Activated T-cell treated with anti-CD3 and anti-CD28 coated beads for 48 hours (primary cell): ENCODE measurements at regions not wholly inside any gene's neighbourhood (a gene's known extent, or its start where the extent isn't known, plus 50 kb on each side); places are given as distances from the start of the nearest gene placed in this dataset.

Experiments used
- DNase-seq: peaks from one replicate; pipeline ENCODE4 v3.0.0-alpha.2; 2020; ENCODE audit warnings: low read depth

DNA sequence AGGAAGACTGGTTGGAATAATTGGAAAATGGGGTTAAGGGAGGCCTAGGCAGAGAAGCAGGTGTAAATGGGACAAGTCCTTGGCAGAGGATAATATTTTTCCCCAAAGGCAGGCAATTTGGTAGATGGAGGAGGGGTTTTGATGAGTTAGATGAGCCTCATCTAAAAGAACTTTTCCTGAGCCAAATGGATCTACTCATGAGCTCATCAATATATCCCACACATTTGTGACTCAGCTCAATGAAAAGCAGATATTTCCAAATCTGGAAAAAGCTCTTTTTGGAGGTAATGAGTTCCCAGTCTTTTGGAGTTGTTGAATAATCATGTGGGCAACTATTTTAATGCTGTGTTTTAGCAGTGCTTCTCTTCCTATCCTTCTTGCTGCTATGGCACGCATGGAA lies 685.5 kb upstream of the CITED2 start:
- no peak for DNase-seq

DNA sequence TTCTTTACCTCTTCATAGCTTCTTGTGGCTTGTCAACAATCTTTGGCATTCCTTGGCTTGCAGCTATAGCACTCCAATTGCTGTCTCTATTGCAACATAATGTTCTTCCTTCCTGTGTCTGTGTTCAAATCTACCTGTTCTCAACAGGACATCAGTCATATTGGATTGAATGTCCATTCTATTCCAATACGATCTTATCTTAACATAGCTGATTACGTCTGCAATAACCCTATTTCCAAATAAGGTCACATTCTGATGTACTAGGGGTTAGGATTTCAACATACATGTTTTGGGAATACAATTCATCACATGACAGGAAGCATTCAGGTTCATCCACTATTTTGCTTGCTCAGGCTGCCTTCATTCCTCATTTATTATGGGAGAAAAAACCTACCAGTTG lies 684.4 kb upstream of the CITED2 start:
- DNase-seq = no peak

DNA sequence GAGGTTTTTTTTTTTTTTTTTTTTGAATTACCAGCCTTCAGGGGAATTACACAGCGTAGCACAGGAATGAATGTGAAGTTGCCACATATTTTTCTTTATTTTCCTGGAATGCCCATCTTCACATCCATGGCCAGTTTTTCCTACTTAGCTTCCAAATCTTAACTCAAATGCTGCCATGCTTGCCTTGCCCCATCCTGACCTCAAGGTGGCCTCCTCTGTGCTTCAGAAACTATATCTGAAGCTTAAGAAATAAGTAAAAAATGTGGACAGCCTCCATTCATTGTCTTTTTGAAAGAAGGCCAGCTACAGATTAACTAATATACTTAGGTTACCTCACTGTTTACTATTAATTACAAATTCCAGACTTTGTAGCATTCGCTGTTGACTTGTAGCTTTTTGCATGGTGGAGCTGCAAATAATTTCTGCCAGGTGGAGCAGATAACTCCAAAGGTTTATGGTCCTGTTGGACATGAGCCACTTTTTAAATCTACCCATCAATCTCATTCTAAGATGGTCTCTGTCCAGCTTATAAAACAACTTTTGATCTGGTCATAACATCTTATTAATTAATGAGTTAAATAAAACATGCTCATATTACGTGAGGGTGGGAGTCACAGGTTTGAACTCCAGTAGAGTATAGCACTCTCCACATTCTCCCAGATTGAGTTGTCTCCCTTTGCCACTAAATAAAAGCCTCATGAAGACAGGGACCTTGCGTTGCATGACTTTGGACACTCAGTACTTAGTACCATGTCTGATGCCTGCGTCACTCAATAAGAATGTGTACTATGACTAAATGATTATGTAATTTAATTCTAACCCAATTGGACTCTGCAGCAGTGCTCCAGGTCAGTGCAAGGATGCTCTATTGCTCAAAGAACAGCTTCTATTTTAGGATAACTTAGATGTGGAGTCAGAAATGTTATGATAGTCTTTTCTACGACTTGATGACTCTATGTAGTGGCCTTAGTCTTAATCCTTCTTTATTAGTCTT lies 678.6 kb upstream of the CITED2 start:
- DNase-seq = no peak

DNA sequence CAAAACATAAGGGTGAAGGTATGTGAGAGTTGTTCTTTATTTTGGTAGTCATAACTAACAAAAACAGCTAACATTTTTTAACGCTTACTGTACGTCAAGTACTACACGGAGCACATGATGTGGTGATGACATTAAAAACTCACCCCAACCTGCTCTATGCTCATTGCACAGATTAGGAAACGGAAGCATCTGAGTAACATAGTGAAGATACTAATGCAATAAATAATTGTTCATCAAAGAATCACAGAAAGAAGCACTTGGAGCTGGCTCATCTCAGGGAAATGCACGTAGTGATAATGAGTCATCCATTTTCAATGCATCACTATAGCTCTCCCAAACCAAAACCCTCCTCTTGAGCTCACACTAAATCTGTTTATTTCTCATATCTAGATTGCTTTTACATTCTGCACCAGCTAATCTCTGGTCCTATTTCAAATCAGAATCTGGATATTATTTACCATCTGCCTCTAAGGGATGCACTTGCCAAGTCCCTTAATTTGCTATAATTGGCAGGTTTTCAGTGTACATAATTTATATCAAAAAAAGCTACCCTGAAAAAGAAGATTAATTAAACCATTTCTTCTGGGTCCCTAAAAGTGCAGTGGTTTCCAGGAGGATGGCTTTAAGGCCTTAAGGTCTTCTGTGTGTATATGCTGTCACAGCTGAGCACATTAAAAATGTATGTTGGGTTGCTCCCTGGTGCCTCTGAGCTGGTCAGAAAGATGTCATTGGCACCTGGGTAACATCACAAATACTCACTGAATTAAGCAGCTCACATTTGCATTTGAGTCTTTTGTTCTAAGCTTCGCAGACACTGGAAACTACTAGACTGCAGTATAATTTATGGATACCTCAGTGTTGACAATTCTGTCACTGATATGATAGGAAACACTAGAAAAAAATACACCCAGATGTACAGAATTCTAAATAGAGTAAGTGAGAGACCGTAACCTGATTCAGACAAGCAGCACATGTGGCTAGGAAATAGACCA lies 677.4 kb upstream of the CITED2 start:
- no peak for DNase-seq

DNA sequence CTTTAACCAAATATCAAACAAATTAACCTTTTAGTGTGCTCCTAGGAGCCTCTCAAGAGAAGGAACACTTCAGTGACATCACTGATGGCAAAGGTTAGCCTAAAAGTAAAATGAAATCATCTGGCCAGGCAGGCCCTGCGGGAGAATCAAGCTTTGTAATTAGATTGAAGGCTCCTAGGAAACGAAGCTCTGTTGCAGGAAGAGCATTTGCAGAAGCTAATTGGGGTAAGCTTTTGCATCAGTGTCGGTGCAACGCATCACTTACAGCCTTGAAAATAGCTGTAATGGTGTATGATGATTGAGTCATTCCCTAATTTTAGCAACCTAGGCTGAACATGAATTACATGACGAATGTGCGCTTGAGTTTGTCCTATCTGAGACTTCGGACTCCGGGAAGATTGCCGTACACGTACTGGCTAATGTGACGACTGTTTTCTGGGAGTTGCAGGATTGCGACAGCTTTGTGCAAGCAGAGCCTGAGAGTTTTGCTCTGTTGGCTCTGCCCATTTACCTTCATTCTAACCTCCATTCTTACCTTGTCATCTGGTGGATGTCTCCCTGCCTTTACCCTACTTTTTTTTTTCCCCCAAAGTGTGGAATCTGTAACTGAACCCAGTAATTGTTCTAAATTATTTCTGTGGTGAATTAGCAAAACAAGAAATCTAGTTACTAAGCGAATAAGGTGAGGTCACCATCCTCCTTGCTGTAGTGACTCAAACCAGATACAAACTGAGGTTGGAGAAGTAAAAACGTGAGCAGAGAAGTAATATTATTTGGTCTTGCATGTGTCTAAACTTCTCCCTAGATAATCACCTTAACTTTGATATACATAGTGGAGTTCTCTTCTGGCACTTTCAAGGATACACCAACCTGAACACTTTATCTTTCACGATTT lies 675.9 kb upstream of the CITED2 start:
- DNase-seq = no peak

DNA sequence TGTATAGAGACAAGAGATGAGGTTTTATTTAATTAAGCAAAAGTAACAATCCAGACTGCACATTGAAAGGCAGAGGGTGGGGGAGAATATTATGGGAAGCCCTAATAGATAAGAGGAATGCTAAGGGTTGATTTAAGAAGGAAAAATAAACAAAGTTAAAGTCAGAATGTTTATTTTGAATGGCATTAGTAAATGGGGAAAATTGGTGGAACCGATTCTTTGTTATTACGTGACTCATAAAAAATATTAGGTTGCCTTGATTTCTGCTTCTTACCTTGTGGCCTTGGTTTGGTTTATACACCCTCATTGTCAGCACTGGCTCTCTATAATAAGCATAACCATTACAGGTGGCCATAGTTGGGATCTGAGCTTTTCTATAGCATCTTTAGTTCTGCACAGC lies 674.8 kb upstream of the CITED2 start:
- DNase-seq = no peak

DNA sequence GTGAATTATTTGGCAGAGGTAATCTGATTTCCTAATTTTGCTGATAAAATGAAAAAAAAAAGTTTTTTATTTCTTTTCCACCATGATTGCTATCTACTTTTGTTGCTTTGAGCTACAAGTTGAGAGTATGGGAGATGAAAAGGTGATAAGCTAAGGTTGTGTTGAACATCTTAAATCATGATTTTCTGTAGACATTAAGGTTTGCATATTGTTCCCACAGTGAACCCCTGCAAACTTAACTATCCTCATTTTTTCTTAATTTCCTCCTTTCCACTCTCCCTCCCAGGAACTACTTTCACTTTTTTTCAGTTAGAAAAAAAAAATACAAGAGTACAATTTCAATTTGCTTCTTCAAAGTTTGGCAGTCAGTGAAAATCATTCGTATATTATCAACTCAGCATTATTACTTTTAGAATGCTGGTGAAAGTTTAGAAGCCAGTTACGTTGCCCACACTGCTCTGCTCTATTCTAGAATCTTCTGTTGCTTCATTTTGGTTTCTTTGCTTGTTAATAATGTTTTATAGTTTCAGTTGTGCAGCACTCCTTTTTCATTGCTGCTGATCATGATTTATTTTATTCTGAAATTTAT lies 673.8 kb upstream of the CITED2 start:
- DNase-seq = no peak

DNA sequence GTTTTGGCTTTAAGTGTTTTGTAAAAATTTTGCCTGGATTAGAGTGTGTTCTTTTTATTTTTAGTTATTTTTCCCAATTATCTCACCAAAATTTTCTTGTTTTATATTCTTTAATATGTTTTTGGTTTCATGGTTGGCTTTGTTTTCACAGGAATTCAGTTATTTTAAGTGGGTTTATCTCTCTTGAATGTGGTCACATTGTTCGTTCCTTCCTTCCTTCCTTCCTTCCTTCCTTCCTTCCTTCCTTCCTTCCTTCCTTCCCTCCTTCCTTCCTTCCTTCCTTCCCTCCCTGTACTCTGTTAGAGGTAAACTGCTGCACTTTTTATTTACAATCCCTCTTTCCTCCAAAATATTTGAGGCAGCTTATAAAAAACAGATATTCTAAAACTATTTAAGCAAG lies 672.9 kb upstream of the CITED2 start:
- DNase-seq = no peak

DNA sequence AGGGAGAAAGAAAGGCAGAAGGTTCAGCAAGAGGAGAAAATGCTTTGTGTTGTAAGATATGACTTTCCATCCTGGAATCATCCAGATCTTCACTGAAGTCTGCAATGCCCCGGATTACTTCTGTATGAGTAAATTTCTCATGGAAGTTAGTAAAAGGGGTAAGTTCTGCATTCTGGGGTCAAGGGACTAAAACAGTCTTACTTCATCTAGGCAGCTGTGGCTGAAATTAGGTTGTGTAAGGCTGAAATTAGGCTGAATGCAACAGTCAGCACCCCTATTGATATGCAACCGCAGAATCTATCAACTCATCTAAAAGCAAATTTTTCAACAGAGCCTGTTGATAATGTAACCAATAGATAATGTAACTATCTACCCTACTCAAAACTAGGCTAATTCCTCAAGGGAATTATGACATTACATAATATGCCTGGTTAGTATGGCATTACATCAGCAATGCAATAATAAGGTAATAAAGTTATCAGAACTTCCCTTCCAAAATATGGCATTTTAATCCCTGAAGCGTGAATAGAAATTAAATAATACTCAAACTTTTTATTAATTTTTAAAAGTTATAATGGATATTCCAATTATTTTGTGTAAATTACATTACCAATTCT lies 671.7 kb upstream of the CITED2 start:
- DNase-seq = no peak

DNA sequence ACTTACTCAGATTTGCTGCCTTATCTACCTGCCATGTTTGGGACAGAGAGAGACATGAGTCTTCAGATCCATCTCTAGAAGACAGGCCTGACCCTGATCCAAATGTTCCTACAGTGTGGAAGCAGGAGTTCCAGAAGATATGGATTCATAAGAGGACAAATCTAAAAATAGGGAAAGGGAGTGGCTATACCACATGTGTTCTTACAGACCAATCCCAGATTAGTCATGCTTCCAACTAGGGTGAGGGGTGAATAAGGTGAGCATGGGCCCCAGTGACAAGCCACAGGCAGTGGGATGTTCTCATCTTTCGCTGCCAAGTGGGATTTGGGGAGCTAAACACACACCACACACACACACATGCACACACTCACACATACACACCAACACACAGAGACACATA lies 670.7 kb upstream of the CITED2 start:
- no peak for DNase-seq

DNA sequence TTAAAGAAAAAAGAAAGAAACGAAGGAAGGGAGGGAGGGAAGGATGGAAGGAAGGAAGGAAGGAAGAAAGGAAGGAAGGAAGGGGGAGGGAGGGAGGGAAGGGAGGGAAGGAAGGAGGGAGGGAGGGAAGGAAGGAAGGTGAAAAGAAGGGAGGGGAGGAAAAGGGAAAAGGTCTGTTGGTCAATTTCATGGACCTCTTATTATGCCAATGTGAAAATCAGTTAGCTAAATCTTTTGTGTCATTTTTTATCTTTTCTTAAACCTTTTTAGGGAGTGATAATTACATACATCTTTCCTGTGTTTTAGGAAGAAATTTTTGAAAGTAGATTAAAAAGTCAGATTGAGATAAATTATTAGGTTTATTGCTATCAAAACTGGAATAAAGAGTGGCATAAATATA lies 670.2 kb upstream of the CITED2 start:
- DNase-seq = no peak

DNA sequence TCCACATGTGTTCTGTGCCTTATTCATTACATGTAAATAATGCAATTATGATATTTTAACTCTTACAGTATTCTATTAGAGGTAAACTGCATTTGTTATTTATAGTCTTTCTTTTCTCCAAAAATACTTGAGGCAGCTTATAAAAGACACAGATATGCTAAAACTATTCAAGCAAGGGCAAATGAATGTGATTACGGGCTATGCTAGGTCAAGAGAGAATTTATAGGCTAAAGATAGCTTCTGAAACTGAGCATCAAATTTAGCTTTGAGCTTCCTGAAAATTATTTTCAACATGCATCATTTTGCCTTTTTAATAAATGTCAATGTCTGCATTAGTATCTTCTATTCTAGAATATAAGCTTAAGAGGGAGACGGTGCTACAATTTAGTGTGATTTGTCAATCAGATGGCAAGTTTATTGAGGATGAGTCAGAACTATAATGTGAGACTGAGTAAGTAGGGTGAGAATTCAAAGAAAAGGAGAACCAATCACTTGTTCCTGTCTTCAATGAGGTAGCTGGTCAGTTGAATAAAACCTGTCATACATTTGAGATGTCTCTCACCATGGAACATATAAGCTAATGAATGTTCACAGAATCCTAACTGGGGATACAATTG lies 669.4 kb upstream of the CITED2 start:
- DNase-seq = no peak

DNA sequence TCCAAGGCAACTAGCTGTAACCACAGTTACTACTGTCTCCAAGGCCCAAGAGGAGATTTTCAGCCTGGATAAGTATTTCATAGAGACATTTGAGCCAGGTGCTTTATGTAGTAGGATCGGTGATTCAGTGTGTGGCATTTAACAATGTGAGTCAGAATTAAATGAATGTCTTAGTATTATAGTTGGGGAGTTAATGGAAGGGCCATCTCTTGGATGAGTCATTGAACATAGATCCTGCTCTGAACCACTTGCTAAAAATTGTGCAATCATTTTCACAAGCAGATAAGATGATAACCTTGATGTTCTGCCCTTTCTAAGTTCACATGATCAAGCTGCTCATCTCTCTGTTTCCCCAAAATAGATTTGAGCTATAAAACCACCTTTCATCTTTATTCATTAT lies 668.9 kb upstream of the CITED2 start:
- no peak for DNase-seq

DNA sequence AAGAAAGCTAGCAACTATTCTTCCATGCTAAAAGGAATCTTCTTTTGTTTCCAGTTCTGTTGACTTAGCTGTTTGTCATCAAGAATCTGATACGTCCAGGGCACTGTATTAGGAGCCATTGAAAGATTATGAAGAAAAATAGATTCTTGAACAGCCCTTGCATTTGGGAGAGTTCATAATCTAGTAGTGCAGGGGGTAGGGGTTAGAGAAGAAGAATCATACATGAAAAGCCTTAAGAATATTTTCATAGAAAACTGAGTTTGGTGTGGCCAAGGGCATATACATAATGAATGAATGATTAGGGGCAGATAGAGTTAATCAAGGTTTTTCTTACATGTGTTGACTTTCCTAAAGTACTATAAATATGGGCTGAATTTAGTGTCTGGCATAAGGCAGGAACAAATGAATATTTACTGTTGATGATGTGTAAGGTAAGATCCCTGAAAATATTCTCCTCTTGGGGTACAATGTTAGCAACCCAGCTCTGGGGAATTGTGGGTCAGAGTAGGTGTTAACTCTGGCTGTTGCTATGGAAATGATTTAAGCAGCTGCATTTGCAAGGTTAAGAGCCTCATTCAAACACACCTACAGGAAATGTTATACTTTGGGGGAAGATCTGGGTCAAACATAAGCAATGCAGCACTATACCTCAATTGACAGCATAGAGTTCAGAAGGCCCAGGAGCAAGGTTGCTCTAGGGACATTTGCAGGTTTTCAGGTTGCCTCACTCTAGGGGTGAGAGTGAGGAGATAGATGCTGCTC lies 667.3 kb upstream of the CITED2 start:
- no peak for DNase-seq

DNA sequence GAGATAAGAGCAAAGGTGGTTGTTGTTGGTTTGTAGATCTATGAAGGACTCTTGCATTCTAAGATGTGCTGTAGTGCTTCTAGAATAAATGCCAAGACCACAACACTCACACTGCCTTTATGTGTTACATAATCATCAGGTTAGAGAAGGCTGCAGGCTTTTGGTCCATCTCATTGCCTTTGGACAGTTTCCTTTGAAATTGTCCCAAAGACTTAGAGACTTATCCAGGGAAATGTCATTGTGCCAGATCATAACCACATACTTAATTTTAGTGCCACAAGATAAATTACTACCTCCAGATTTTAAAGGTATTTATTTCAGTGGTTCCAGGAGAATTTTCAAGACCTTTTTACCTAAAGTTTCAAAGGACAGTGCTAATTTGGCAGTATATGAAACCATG lies 666.6 kb upstream of the CITED2 start:
- DNase-seq = no peak

DNA sequence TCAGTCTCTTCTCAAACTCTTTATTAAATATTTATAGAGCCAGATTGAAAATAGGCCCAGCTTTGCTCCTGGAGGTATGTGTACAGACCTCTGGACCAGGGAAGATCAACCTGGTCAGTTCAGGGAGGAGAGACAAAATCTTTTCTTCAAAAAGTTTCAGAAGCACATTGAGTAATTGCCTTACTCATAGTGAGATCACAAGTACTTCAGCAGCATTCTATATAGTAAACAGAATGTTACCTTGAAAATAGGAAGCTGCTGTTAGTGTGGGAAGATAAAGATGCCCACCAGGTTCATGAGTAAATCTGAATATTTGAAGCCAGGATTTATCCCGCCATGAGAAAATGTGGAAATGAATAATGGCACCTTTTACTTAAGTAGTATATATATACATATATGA lies 665.9 kb upstream of the CITED2 start:
- DNase-seq = no peak

DNA sequence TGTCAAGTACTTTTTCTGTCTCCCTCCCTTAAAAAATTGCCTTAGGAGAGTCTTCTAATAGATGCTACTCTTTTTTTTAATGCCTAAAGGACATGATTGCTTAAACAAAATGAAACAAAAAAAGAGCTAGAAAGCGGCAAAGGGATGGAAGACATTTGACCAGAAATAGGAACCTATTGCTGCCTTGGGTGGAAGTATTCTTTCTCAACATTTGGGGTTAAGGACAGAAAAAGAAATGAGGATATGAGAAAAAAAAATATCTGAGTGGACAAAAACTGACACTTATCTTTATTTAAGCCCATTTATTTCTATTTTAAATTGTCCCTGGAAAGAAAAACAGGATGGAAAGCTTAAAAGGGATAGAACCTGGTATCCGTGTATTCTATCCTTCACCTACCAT lies 664.9 kb upstream of the CITED2 start:
- DNase-seq = no peak

DNA sequence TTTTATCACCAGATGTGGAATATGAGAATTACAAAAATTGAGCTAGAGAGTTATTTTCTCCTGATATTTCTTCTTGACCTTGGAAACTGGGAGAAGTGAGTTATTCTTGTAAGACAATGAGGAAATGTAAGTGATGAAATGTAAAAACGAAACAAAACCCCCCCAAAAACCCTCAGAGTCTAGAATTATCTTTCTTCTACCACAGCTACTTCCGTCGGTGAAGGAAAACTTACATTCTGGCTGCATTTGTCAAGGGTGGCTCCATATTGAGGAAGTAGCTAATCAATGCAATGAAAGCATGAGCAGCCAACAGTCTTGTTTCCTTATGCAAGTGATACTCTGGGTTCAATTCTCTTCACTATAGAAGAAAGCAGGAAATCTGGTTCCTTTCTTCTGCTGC lies 661.7 kb upstream of the CITED2 start:
- DNase-seq = no peak

DNA sequence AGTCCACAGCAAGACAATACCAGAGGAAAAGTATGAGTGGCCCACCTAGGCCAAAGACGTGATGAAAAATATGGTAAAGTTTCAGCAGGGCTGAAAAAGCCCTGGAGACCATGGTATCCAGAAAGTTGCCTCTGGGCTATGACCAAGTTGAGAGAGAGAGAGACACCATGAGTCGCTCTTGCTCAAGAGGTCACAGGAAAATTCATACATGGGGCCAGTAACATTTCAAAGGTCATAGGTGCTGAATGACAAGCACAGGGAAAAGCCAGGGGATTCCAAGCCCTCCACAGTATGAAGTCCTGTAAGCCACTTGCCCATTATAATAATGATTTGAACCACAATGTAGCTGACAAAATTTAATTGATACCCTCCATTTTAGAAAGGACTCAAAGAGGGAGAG lies 657.7 kb upstream of the CITED2 start:
- DNase-seq = no peak

DNA sequence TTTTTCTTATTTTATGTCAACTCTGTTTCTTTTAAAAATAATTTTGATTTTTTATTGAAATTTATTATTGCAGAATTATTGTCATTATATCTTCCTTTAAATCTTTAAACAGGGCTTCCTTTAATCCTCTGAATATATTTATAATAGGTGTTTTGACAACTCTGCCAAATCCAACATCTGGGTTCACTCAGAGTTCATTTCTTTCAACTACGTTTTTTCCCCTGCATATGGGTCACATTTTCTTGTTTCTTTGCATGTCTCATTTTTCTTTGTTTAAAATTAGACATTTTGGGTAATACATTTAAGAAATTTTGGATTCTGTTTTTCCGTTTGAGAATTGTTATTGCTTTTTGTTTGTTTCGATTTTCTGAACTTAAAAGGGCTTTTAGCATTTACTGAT lies 655.1 kb upstream of the CITED2 start:
- no peak for DNase-seq
